ENCODE measurements at regions not wholly inside any gene's neighbourhood (a gene's known extent, or its start where the extent isn't known, plus 50 kb on each side); places are given as distances from the start of the nearest gene placed in this dataset.

- no peaks in the 10 kb centered on the region for H3K36me3 ChIP-seq (ENCODE audit: control insufficient read depth in 2 of 4, insufficient read depth in 4 of 4, low read length in 3 of 4)
- H3K4me2 ChIP-seq (ENCODE audit: insufficient read depth in 1 of 2, low read depth in 2 of 2, low read length in 2 of 2) = no peak overlapping the region
- H2BK12ac ChIP-seq (ENCODE audit: low read depth, low read length) = no peak overlapping the region
- no peaks in the 10 kb centered on the region for H3K79me1 ChIP-seq (ENCODE audit: low read depth, low read length)
- H2BK20ac ChIP-seq (ENCODE audit: low read length) = no peak overlapping the region
- no peaks in the 10 kb centered on the region for H3K4me1 ChIP-seq (replicated peaks in 1 of 4; ENCODE audit: control insufficient read depth in 3 of 4, insufficient read depth in 4 of 4, low read length in 3 of 4)
- no peak overlapping the region for H2BK5ac ChIP-seq (ENCODE audit: low read depth, low read length)
- no peak overlapping the region for H2BK15ac ChIP-seq (ENCODE audit: low read length)
- no peaks in the 10 kb centered on the region for H3K23me2 ChIP-seq (ENCODE audit: low read depth, low read length)
- H3K23ac ChIP-seq (ENCODE audit: insufficient read length) = no peak overlapping the region
- no peaks in the 10 kb centered on the region for H3K79me2 ChIP-seq (ENCODE audit: control insufficient read depth in 1 of 2, insufficient read depth in 2 of 2, low read length in 2 of 2)
- H3K9ac ChIP-seq (replicated peaks in 1 of 4; ENCODE audit: extremely low read depth in 1 of 4, low read depth in 3 of 4, low read length in 3 of 4) = no peak overlapping the region
- CTCF ChIA-PET (ENCODE audit: partially characterized antibody) = interaction anchor here (0.8 kb wide), 1 partner anchor 192 kb away, joined by 3 read pairs; no protein-coding TSS in a partner anchor
- H3K9me3 ChIP-seq (ENCODE audit: insufficient read depth in 2 of 2, low read depth in 1 of 2, low read length in 1 of 2) = no peaks in the 10 kb centered on the region; a peak in 1 of 4 replicates
- no peak overlapping the region for H2BK120ac ChIP-seq (replicated peaks; ENCODE audit: low read depth, low read length)
- DNase-seq (ENCODE audit: low read depth in 1 of 2, low spot score in 2 of 2) (no peak), FAIRE-seq (no peak)
- no peak overlapping the region for H2AFZ ChIP-seq (ENCODE audit: low read length)
- H2AK5ac ChIP-seq (ENCODE audit: low read depth, low read length) = no peak overlapping the region
- no peak overlapping the region for H3K14ac ChIP-seq (ENCODE audit: insufficient read length)
- no peak overlapping the region for H4K5ac ChIP-seq (ENCODE audit: insufficient read length, low read depth, low read length)
- H3K18ac ChIP-seq (ENCODE audit: extremely low read depth, low read length) = no peak overlapping the region
- H4K91ac ChIP-seq (replicated peaks; ENCODE audit: insufficient read length, low read length) = no peak overlapping the region
- no peak overlapping the region for H3K4ac ChIP-seq (replicated peaks; ENCODE audit: insufficient read length, low read depth, low read length)
- H3K27me3 ChIP-seq (replicated peaks in 1 of 4; ENCODE audit: control insufficient read depth in 3 of 4, extremely low read depth in 1 of 4, insufficient read depth in 3 of 4, low read length in 3 of 4) = no peaks in the 10 kb centered on the region
- no peak overlapping the region for H3K4me3 ChIP-seq (ENCODE audit: extremely low read depth in 1 of 4, insufficient read depth in 2 of 4, low read depth in 3 of 4, low read length in 4 of 4)
- 93% methylated on average over 12 of the region's 12 CpGs; no CpG with 5 or more reads in 1 of the 2 experiments for WGBS, 2 experiments (ENCODE audit: extremely low coverage in 1 of 2, insufficient coverage in 1 of 2, insufficient read length in 1 of 2, insufficient replicate concordance in 2 of 2, low coverage in 1 of 2, low lambda C conversion rate in 2 of 2, missing lambda C conversion rate in 1 of 2)
- no peak for TF ChIP-seq YY1 (IDR thresholded peaks at IDR 0.05; ENCODE audit: low read depth, low read length)
- no peak for TF ChIP-seq POLR2A (IDR thresholded peaks at IDR 0.05; ENCODE audit: control extremely low read depth in 1 of 2, low read depth in 2 of 2, low read length in 2 of 2)
- no peak for TF ChIP-seq CHD2 (IDR thresholded peaks at IDR 0.05; ENCODE audit: low read length)
- TF ChIP-seq E2F6 (IDR thresholded peaks at IDR 0.05) = no peak
- TF ChIP-seq CBX5 (IDR thresholded peaks at IDR 0.05; ENCODE audit: low read depth, low read length) = no peak
- no peak for TF ChIP-seq SUZ12 (IDR thresholded peaks at IDR 0.05; ENCODE audit: low read length)
- TF ChIP-seq BACH1 (IDR thresholded peaks at IDR 0.05; ENCODE audit: low read length) = no peak
- TF ChIP-seq RAD21 (IDR thresholded peaks at IDR 0.05 in 1 of 2, conservative IDR thresholded peaks at IDR 0.05 in 1 of 2; ENCODE audit: low read depth in 2 of 2, low read length in 2 of 2) = no peak
- no peak for TF ChIP-seq ATF3 (IDR thresholded peaks at IDR 0.05; ENCODE audit: insufficient read depth, low read depth, low read length)
- no peak for TF ChIP-seq HDAC6 (IDR thresholded peaks at IDR 0.05; ENCODE audit: low read depth, low read length)
- no peak for TF ChIP-seq CTBP2 (IDR thresholded peaks at IDR 0.05; ENCODE audit: borderline replicate concordance, insufficient read depth, insufficient read length, low read length)
- no peak for TF ChIP-seq CBX8 (IDR thresholded peaks at IDR 0.05; ENCODE audit: borderline replicate concordance, low read depth, low read length)
- TF ChIP-seq TCF12 (IDR thresholded peaks at IDR 0.05; ENCODE audit: low read depth, low read length) = no peak
- H3K56ac ChIP-seq (replicated peaks; ENCODE audit: insufficient read length, low read depth, low read length) = no peak overlapping the region
- POLR2A ChIA-PET (ENCODE audit: partially characterized antibody) = no interaction called here
- H4K8ac ChIP-seq (ENCODE audit: extremely low read depth, insufficient read depth, low read length) = no peak overlapping the region
- H3K27ac ChIP-seq (ENCODE audit: low read depth, low read length) = no peak overlapping the region
- no peaks in the 10 kb centered on the region for H4K20me1 ChIP-seq (replicated peaks in 1 of 2; ENCODE audit: control insufficient read depth in 1 of 2, insufficient read depth in 2 of 2, low read length in 2 of 2)
These were observed 946.5 kb upstream of the FAM98A start for GRCh38 chr2:34545486-34546136.

All from H1 (cell line).